Cerebellar nuclear complex (tissue), 1 donor: ENCODE measurements at regions not wholly inside any gene's neighbourhood (a gene's known extent, or its start where the extent isn't known, plus 50 kb on each side); places are given as distances from the start of the nearest gene placed in this dataset.
"Not testable (repeated sequence)": the region's sequence is repeated elsewhere in the genome, so short reads cannot be mapped to it uniquely, and the experiment has no call there.

Experiments used
- DNase-seq, 2 experiments: peaks; one replicate each; lab custom pipeline; 2025; lab: John Stamatoyannopoulos, UW

GRCh38 chr21:27891495-27891894, 924.6 kb upstream of the ADAMTS5 start:
- DNase-seq = not testable (repeated sequence)

DNA sequence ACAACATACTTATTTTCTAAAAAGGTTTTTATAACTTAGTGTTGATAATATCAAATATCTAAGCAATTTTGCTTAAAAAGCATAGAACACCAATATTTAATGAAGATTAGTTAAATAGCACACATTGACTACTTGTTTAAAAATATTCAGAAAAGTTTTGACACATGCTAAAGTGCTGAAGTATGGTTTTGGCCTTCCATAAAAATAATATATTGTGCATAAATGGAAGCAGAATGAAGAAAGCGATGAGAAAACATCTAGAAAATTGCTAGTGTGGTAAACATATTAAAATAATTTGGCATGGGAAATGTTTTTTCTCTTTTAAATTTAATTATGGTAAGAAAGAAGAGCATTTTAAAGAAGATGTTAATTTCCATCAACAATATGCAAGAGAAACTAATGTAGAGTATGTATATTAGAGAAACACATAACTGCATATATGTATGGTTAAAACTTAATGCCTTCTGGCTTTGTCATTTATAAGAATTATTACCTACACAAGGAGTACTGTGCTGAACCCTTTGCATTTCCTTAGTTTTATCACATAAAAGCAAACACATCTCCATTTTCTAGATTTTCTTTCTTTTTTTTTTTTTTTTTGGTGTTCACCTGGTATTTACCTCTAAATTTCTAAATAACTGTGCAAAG, 921.0 kb upstream of the ADAMTS5 start:
- not testable (repeated sequence) for DNase-seq

GRCh38 chr21:27885296-27885711, 918.4 kb upstream of the ADAMTS5 start:
- no peak for DNase-seq

- DNase-seq = not testable (repeated sequence)
Observed at GRCh38 chr21:27881331-27881730, 914.4 kb upstream of the ADAMTS5 start.

GRCh38 chr21:27872411-27872810, 905.5 kb upstream of the ADAMTS5 start:
- not testable (repeated sequence) for DNase-seq

GRCh38 chr21:27870755-27871154, 903.9 kb upstream of the ADAMTS5 start:
- not testable (repeated sequence) for DNase-seq

DNA sequence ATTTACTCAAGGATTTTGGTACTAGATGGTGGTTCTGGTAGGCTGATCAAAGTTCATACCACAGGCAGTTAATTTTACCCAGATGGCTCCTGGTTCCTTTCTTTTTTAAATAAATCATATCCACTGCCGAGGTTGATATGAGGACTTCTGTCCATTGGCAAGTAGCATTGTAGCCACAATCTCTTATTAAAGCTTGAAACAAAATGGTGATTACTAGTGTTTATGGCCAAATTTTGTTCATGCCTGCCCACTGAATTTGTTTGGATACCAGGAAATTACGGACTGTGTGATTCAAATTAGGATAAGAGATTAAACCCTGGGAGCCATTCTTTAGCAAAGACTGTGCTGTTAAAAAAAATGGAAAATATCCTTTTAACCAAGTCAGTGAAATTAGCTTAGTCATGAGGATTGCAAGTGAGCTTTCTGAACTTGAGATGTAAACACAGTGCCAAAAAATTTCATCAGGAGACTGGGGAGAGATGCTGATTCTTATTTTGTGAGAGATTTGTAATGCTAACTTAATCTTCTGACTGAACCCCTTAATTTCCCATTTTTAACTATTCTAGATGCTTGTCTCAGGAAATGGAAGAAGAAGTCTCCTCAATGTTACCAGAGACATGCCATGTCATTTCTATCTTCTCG, 893.5 kb upstream of the ADAMTS5 start:
- DNase-seq = not testable (repeated sequence)

DNA sequence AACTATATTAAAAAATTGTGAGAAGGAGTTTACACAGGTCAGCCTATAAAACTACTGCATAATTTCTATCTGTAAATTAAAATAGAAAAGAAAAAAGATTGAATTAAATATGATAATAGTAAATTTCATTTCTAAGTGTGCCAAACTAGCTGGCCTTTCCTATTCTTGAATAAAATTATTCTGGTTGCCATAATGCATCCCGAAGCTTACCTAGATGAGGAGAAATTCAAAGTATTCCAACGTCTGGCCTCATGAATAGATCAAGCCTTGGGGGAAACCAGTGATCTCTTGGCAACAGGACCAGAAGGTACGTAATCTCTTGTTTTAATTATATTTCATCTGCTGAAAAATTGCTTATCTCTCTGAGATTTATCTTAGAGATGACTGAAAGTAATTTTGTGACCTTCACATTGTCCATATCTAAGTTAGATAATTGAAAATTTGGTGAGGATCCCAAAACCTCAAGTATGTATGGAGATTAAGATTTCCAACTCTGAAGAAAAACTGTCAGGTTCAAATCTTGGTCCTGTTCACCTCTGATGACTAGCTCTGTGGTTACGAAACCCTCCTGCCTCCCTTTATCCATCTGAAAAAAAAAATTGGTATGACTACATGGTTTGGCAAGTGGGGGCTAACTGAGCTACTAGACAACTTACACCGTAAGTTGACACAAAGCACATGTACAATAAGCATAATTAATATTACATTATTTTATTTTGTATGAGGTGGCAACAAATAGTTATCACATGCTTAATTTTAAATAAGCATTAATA, 891.4 kb upstream of the ADAMTS5 start:
- DNase-seq = not testable (repeated sequence)

GRCh38 chr21:27856988-27857387, 890.1 kb upstream of the ADAMTS5 start:
- DNase-seq = not testable (repeated sequence)

GRCh38 chr21:27841084-27841672, 874.3 kb upstream of the ADAMTS5 start:
- no peak for DNase-seq

DNA sequence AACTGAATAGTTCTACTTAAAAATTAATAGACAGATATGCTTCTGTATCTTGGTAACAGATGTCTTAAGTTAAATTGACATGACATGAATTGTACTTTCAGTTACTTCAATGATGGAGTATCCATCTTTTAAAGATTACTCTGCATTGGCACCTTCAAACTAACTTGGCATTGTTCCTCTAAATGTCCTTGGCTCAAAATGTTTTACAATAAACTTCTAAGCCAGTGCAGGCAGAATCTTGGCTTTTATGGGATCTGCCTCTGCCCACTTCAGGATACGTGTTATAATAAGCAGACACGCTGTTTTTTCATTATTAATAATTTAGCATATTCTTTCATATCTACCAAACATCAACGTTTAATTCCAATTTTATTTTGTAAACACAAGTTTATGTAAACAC, 873.4 kb upstream of the ADAMTS5 start:
- no peak for DNase-seq

GRCh38 chr21:27839512-27840115, 872.7 kb upstream of the ADAMTS5 start:
- no peak for DNase-seq

GRCh38 chr21:27838573-27838972, 871.7 kb upstream of the ADAMTS5 start:
- DNase-seq = no peak

DNA sequence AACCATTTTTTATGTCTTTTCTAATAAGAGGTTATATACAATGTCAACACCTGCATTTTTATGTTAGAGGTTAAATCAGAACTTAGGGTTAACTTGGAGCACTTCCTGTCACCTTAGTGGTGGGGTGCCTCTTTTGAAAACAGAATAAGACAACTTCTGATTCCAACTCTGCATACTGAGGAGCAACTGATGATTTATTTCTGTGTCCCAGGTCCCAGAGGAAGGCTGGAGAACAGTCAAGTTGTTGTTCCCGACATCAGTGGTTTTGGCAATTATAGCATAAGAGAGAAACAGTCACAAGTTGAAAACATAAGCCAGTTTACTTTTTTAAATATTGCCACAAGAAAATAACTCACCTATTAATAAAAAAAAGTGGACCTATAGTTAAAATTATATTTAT, 871.0 kb upstream of the ADAMTS5 start:
- DNase-seq = no peak

DNA sequence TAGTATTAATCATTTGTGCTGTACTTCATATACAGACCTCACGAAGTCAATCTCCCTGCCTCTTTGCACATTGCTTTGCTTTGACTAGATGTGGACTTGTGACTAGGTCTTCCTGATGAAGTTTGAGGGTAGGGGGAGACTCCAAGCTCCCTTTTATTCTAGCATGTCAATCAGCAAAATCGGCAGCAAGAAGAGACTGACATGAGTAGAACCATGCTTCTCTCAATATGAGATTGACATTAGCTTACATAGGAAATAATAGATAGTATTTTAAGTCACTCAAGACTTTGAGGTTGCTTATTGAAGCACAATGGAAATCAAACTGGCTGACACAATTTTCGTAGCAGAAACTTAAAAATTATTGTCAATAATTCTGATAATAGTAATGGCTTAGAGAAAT, 866.4 kb upstream of the ADAMTS5 start:
- DNase-seq = no peak

DNA sequence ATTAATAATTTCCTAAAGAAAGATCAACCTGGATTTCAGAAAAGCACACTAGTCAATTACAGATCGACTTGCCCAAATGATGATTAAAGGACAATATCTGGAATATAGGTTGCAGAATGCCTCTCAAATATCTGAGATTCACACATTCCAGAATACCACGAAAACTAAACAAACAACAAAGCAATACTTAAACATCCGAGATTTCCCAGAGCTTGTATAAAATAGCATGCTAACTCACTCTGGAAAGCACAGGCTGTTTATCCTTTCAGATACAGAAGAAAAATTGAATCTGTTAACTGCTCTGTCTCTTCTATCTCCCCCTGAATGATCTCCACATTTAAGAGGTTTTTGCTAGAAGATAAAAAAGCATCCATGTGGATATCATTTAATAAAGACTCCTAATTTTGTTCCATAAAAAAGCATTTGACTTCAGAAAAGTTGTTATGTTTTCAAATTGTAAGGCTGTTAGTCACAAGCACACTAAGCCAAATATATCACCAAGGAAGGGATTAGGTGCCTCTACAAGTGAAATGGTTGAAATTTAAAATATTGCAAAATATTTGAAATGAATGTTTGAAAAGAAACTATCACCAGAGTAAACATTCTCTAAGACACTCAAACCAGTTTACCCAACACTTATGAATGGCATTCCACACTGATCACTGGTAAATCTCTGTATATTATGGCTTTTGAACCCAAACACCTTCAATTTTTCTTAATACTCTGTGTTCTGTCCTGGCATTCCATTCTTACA, 865.1 kb upstream of the ADAMTS5 start:
- DNase-seq = no peak

GRCh38 chr21:27831177-27831576, 864.3 kb upstream of the ADAMTS5 start:
- no peak for DNase-seq

GRCh38 chr21:27827972-27828371, 861.1 kb upstream of the ADAMTS5 start:
- DNase-seq = no peak

DNA sequence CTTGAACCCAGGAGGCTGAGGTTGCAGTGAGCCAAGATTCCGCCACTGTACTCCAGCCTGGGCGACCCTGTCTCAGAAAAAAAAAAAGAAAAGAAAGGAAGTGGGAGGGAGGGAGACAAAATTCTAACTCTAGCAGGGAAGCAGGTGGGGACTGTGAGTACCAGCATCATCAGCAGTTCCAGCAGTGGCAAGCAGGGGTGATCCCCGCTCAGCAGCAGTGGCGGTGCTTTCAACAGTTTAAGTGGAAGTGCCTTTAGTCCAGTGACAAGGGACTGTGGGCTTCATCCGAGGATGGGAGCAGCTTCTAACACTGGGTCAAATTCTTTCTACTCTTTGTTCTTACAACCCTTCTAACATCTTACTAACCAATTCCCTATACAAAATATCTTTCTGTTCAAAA, 858.1 kb upstream of the ADAMTS5 start:
- no peak for DNase-seq

DNA sequence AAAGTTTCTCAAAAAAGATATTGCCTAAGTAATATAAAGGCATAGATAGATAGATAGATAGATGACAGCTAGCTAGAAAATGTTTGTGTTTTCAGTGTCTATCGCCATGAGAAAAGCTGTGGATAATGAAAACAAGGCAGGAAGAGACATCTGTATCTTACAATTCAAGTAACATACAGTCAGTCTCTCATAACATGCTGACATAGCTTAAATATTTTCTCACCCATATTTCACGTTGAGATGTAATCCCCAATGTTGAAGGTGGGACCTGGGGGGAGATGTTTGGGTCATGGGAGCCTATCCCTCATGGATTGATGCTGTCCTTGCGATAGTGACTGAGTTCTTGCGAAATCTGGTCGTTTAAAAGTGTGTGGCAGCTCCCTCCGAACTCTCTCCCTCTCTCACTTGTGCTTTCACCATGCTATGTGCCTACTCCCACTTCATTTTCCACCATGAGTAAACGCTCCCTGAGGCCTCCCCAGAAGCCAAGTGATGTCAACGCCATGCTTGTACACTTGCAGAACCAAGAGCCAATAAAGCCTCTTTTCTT, 856.8 kb upstream of the ADAMTS5 start:
- DNase-seq = no peak

DNA sequence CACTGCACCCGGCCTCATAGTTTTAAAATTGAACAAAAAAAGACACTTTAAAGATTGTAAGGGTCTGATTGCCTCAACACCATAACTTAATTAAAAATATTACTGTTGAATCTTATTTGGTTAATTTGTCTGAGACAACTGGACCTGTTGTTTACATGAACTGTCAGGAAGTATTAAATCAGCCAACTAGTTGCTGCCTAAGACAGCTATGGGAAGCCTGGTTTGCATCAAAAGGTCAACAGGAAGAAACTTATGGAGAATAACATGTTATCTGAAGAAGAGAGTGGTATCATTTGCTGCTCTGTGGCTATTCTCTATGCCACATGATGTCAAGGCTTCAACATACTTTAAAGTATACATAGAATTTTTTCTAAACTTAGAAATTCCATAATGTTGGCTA, 853.5 kb upstream of the ADAMTS5 start:
- DNase-seq = no peak
